Stimulated activated CD4-positive, alpha-beta T cell treated with anti-CD3 and anti-CD28 coated beads, Interleukin-4, amount 100 ng/mL, for 24 hours (primary cell): ENCODE measurements at regions not wholly inside any gene's neighbourhood (a gene's known extent, or its start where the extent isn't known, plus 50 kb on each side); places are given as distances from the start of the nearest gene placed in this dataset.

ENCODE experiments used
- DNase-seq: peaks from one replicate; pipeline ENCODE4 v3.0.0-alpha.2; 2020

GRCh38 chr15:67006083-67007065 is 59.0 kb upstream of the SMAD3 start:
- no peak for DNase-seq

GRCh38 chr15:67009576-67010569 is 55.5 kb upstream of the SMAD3 start:
- no peak for DNase-seq

GRCh38 chr15:67010898-67011616 is 54.3 kb upstream of the SMAD3 start:
- DNase-seq, result no peak

GRCh38 chr15:67011617-67012005 is 53.8 kb upstream of the SMAD3 start:
- no peak for DNase-seq

GRCh38 chr15:67013696-67014095 is 51.7 kb upstream of the SMAD3 start:
- no peak for DNase-seq
